ENCODE measurements at regions not wholly inside any gene's neighbourhood (a gene's known extent, or its start where the extent isn't known, plus 50 kb on each side); places are given as distances from the start of the nearest gene placed in this dataset.

GRCh38 chr11:113547739-113548138, 72.5 kb upstream of the DRD2 start:
- TF ChIP-seq CTCF (IDR thresholded peaks at IDR 0.05) = no peak
- no peak for TF ChIP-seq EP300 (IDR thresholded peaks at IDR 0.05)
- TF ChIP-seq POLR2A (IDR thresholded peaks at IDR 0.05) = no peak

All from tibial nerve (tissue), 4 donors.